NCI-H1105 treated with DMSO at 0.1 percent for 48 hours (cell line): ENCODE measurements at regions not wholly inside any gene's neighbourhood (a gene's known extent, or its start where the extent isn't known, plus 50 kb on each side); places are given as distances from the start of the nearest gene placed in this dataset.
A peak's percentile ranks its signal among the peaks of the same experiment; 100 is the strongest.
"Not testable (repeated sequence)": the region's sequence is repeated elsewhere in the genome, so short reads cannot be mapped to it uniquely, and the experiment has no call there.

ENCODE experiments used
- DNase-seq: peaks from one replicate; lab custom pipeline; 2025; lab: John Stamatoyannopoulos, UW

GRCh38 chr10:109405338-109405737 lies 518.0 kb downstream of the XPNPEP1 start:
- no peak for DNase-seq

- DNase-seq = no peak
Observed at GRCh38 chr10:109403551-109403950, 519.8 kb downstream of the XPNPEP1 start.

GRCh38 chr10:109393425-109393824 lies 529.9 kb downstream of the XPNPEP1 start:
- no peak for DNase-seq

GRCh38 chr10:109386921-109387320 lies 536.4 kb downstream of the XPNPEP1 start:
- peak; percentile 0 for DNase-seq

- DNase-seq = no peak
Observed at GRCh38 chr10:109386101-109386500, 537.2 kb downstream of the XPNPEP1 start.

GRCh38 chr10:109379186-109379585 lies 544.1 kb downstream of the XPNPEP1 start:
- no peak for DNase-seq

- DNase-seq = no peak
Observed at GRCh38 chr10:109374215-109374614, 549.1 kb downstream of the XPNPEP1 start.

- no peak for DNase-seq
Observed at GRCh38 chr10:109359316-109359715, 564.0 kb downstream of the XPNPEP1 start.

- DNase-seq = no peak
Observed at GRCh38 chr10:109358325-109358724, 565.0 kb downstream of the XPNPEP1 start.

GRCh38 chr10:109348324-109348723 lies 575.0 kb downstream of the XPNPEP1 start:
- DNase-seq = no peak

GRCh38 chr10:109343293-109343692 lies 580.0 kb downstream of the XPNPEP1 start:
- no peak for DNase-seq

- DNase-seq = no peak
Observed at GRCh38 chr10:109341986-109342385, 581.3 kb downstream of the XPNPEP1 start.

- no peak for DNase-seq
Observed at GRCh38 chr10:109328001-109328400, 595.3 kb downstream of the XPNPEP1 start.

GRCh38 chr10:109327266-109327665 lies 596.0 kb downstream of the XPNPEP1 start:
- DNase-seq = no peak

- no peak for DNase-seq
Observed at GRCh38 chr10:109324721-109325120, 598.6 kb downstream of the XPNPEP1 start.

- no peak for DNase-seq
Observed at GRCh38 chr10:109317746-109318366, 605.5 kb downstream of the XPNPEP1 start.

- not testable (repeated sequence) for DNase-seq
Observed at GRCh38 chr10:109314016-109314415, 609.3 kb downstream of the XPNPEP1 start.

GRCh38 chr10:109312555-109312954 lies 610.8 kb downstream of the XPNPEP1 start:
- DNase-seq = not testable (repeated sequence)

GRCh38 chr10:109308971-109309370 lies 614.3 kb downstream of the XPNPEP1 start:
- no peak for DNase-seq

GRCh38 chr10:109307102-109307501 lies 616.2 kb downstream of the XPNPEP1 start:
- DNase-seq = not testable (repeated sequence)

- no peak for DNase-seq
Observed at GRCh38 chr10:109306698-109307097, 616.6 kb downstream of the XPNPEP1 start.

- DNase-seq = no peak
Observed at GRCh38 chr10:109287858-109288257, 635.5 kb downstream of the XPNPEP1 start.

GRCh38 chr10:109282510-109282909 lies 640.8 kb downstream of the XPNPEP1 start:
- DNase-seq = no peak

GRCh38 chr10:109281347-109281746 lies 642.0 kb downstream of the XPNPEP1 start:
- DNase-seq = no peak
